CD4-positive, alpha-beta T cell treated with Interleukin-4 for 1 hour (primary cell): ENCODE measurements at regions not wholly inside any gene's neighbourhood (a gene's known extent, or its start where the extent isn't known, plus 50 kb on each side); places are given as distances from the start of the nearest gene placed in this dataset.
A peak's percentile ranks its signal among the peaks of the same experiment; 100 is the strongest.
"Not testable (repeated sequence)": the region's sequence is repeated elsewhere in the genome, so short reads cannot be mapped to it uniquely, and the experiment has no call there.

ENCODE experiments used
- DNase-seq, 2 donors: peaks; one replicate each; pipeline ENCODE4 v3.0.0-alpha.2; 2020 to 2022

- not testable (repeated sequence) for DNase-seq
These were observed 53.3 kb upstream of the ARL4D start for GRCh38 chr17:43345515-43345914.

- no peak for DNase-seq
These were observed 54.1 kb upstream of the ARL4D start for GRCh38 chr17:43344685-43345084.

GRCh38 chr17:43342589-43342890 lies 56.3 kb upstream of the ARL4D start:
- no peak for DNase-seq

DNA sequence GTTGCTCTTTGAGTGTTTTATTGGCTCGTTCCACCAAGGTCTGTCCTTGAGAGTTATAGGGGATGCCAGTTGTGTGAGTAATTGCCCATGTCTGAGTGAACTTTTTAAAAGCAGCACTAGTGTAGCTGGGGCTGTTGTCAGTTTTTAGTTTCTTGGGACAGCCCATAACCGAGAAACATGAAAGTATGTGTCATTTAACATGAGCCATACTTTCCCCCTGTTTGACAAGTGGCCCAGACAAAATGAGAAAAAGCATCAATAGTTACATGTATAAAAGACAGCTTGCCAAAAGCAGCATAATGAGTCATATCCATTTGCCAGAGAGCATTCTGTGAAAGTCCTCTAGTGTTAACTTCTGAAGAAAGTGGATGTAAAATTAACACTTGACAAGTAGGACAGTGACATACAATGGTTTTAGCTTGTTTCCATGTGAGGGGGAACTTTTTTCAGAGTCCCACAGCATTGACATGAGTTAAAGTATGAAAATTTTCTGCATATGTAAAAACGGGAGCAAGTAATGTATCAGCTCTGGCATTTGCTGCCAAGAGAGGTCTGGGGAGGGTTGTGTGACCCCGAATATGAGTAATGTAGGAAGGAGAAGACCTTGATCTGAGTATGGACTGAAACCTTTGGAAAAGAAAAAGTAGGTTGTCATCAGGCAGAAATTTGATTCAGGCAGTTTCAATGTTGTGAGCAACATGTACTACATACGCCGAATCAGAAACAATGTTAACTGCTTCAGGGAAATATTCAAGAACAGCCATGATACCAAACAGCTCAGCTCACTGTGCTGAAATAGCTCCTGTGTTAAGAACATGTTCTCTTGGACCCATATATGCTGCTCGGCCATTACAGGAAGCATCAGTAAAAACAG lies 56.8 kb upstream of the ARL4D start:
- DNase-seq, result no peak

DNA sequence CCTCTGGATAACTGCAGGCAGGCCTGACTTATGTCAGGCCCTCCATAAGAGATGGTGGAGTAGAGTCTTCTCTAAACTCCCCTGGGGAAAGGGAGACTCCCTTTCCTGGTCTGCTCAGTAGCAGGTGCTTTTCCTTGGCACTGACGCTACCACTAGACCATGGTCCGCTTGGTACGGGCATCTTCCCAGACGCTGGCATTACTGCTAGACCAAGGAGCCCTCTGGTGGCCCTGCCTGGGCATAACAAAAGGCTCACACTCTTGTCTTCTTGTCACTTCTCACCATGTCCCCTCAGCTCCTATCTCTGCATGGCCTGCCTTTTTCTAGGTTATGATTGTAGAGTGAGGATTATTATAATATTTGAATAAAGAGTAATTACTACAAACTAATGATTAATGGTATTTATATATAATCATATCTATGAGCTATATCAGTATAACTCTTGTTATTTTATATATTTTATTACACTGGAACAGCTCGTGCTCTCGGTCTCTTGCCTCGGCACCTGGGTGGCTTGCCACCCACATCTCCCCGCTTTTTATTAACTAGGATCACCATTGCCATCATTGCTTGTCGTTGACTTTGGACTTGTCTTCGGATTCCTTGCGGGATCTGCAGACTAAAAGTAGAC lies 59.8 kb upstream of the ARL4D start:
- peak; percentile 73 to 77 for DNase-seq

DNA sequence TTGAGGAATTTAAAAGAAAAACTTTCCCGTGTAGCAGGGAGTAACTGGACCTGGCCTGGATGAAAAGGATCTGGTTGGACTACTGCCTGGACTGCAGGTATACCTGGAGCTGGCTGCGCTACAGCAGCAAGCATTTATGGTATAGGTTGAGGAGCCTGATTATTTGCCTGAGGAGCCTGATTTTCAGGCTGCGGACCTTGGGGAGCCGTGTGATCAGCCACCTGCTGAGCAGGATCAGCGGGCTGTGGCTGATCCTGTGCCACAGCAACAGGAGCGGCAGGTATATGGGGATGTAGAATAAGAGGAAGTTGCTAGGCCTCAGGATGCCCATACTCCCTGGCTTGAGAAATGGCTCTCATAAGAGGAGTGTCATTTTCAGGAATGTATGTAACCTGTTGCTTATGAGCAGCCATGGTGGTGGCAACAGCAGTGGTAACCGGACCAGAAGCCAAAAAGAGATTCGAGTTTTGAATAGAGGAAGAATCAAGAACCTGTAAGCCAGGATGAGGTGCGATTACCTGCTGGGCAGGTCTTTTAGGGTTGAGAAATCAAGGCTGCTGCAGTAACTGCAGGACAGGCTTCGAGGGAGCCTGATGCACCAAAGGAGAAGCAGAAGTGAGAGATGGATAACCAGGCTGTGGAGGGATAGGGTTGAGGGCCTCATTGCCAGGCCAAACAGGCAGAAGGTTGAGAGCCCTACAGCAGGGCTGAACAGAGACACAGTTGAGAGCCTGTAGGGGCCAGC lies 60.9 kb upstream of the ARL4D start:
- no peak for DNase-seq

DNA sequence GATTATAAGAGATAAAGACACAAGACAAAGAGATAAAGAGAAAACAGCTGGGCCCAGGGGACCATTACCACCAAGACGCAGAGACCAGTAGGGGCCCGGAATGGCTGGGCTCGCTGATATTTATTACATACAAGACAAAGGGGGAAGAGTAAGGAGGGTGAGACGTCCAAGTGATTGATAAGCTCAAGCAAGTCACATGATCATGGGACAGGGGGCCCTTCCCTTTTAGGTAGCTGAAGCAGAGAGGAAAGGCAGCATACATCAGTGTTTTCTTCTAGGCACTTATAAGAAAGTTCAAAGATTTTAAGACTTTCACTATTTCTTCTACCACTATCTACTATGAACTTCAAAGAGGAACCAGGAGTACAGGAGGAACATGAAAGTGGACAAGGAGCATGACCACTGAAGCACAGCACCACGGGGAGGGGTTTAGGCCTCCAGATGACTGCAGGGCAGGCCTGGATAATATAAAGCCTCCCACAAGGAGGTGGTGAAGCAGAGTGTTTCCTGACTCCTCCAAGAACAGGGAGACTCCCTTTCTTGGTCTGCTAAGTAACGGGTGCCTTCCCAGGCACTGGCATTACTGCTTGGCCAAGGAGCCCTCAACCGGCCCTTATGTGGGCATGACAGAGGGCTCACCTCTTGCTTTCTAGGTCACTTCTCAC lies 63.9 kb upstream of the ARL4D start:
- no peak for DNase-seq

- no peak for DNase-seq
These were observed 65.3 kb upstream of the ARL4D start for GRCh38 chr17:43333433-43333943.

GRCh38 chr17:43332230-43332629 lies 66.6 kb upstream of the ARL4D start:
- DNase-seq, result no peak

DNA sequence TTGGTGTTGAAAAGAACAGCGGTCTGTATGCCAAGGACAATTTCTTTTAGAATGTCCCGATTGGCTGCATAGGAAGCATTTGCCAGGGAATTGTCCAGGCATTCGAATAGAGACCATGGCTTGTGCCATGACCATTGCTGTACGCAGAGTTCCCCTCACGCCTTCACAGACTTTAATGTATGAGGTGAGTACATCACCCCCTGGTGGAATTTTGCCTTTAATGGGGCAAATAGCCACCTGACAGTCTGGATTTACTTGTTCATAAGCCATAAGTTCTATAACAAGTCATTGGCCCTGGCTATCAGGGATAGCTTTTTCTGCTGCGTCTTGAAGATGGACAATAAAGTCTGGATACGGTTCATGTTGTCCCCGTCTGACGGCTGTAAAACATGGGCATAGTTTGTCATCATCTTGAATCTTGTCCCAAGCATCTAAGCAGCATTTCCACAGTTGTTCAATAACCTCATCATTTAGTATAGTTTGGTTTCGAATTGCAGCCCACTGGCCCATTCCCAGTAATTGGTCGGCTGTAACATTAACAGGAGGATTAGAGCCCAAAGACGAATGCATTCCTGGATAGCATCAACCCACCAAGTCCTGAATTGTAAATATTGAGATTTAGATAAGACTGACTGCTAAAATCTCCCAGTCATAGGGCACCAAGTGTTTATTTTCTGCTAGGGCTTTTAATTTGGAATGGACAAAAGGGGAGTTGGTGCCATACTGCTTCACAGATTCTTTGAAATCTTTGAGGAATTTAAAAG lies 67.7 kb upstream of the ARL4D start:
- no peak for DNase-seq

DNA sequence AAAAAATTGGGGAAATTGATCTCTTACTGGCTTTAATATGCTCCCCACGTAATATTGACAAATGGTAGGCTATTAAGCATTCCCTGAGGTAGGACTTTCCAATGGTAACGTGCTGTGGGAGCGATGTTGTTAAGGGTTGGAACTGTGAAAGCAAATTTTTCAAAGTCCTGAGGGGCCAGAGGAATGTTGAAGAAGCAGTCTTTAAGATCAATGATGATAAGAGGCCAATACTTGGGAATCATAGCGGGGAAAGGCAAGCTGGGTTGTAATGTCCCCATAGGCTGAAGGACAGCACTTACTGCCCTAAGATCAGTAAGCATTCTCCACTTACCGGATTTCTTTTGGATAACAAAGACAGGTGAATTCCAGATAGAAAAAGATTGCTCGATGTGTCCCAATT lies 69.6 kb upstream of the ARL4D start:
- DNase-seq, result no peak

GRCh38 chr17:43328650-43329049 lies 70.1 kb upstream of the ARL4D start:
- no peak for DNase-seq

DNA sequence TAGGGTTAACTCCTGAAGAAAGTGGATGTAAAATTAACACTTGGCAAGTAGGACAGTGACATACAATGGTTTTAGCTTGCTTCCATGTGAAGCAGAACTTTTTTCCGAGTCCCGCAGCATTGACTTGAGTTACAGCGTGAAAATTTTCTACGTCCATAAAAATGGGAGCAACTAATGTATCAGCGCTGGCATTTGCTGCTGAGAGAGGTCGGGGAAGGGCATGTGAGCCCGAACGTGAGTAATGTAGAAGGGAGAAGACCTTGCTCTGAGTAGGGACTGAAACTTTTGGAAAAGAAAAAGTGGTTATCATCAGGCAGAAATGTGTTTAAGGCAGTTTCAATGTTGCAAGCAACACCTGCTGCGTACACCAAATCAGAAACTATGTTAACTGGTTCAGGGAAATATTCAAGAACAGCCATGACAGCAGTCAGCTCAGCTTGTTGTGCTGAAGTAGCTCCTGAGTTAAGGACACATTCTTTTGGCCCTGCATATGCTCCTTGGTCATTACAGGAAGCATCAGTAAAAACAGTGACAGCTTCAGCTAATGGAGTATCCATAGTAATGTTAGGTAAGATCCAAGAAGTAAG lies 70.9 kb upstream of the ARL4D start:
- DNase-seq, result no peak

GRCh38 chr17:43327421-43327820 lies 71.4 kb upstream of the ARL4D start:
- no peak for DNase-seq

DNA sequence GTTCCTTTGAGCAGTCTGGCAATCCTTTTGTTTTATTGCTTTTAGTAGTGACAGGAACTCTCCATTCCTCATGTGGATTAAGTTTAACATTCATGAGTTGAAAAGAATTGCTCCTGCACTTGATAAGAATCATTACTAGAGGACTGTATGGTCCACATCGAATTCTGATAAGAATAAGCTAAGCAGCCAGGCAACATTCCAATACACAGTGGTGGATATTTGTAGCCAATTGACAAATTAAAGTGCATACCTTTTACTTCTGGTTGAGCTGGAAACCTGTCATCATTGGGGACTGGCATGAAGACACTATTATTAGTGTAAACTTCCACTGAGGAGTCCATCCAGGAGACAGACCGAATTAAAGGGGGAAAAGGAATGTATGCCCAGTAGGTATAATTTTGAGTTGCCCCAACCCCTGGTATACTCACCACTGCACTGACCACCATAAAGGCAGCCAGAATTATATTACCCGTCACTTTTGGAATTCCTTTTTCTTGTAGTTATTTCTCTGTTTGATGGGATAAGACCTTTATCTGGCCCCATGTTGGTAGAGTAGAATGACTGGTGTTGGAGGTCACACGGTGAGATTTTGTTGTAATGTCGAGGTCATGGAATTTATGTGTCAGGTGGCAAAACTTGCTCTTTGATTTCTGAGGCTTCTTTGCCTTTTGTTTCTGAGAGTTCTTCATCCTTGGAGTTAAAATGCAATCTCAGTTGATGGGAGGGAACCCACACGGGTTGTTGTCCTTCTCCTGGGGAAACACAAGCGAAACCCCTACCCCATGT lies 72.1 kb upstream of the ARL4D start:
- no peak for DNase-seq

DNA sequence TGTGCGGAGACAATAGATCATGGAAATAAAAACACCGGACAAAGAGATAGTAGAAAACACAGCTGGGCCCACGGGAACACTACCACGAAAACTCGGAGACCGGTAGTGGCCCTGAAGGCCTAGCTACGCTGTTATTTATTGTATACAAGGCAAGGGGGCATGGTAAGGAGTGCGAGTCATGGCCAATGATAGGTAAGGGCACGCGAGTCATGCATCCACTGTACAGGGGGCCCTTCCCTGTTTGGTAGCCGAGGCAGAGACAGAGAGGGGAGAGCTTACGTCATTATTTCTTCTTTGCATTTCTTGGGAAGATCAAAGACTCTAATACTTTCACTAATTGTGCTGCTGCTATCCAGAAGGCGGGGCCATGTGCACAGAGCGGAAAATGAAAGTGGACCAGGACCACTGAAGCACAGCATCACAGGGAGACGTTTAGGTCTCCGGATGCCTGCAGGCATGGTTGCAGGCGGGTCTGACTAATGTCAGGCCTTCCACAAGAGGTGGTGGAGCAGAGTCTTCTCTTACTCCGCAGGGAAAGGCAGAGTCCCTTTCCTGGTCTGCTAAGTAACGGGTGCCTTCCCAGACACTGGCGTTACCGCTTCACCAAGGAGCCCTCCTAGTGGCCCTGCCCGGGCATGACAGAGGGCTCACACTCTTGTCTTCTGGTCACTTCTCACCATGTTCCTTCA lies 74.4 kb upstream of the ARL4D start:
- no peak for DNase-seq

- no peak for DNase-seq
These were observed 79.3 kb upstream of the ARL4D start for GRCh38 chr17:43319293-43320124.

DNA sequence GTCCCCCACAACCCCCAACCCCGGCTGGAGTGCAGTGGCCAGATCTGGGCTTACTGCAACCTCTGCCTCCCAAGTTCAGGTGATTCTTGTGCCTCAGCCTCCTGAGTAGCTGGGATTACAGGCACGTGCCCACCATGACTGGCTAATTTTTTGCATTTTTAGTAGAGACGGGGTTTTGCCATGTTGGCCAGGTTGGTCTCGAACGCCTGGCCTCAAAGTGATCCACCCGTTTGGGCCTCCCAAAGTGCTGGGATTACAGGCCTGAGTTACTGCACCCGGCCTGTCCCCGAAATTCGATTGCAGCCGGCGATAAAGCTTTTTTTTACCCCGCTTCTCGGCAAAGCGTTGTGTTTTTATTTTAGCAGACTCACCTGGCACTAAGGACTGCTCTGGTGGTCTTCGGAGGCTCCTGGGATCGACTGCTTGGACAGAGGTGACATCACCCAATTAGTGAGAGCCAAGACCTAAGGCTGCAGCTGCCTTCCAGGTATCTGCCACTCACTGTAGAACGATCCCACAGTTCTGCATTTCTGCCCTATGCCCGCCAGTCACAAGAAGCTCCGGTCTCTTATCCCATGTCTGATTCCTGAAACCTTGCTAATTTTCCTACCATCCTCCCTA lies 82.2 kb upstream of the ARL4D start:
- peak; percentile 17 to 45 for DNase-seq

- no peak for DNase-seq
These were observed 82.2 kb upstream of the RNU2-1 start for GRCh38 chr17:43315858-43316521.
